ENCODE measurements at regions not wholly inside any gene's neighbourhood (a gene's known extent, or its start where the extent isn't known, plus 50 kb on each side); places are given as distances from the start of the nearest gene placed in this dataset.

- TF ChIP-seq CTCF (IDR thresholded peaks at IDR 0.05; ENCODE audit: low read depth, low read length), result no peak
- Histone ChIP-seq H3K9me3 (ENCODE audit: control insufficient read depth, insufficient read depth, low read length) (no peaks in the 10 kb centered on the region), H3K4me3 (ENCODE audit: low read depth, low read length) (no peak overlapping the region), H3K27me3 (ENCODE audit: control insufficient read depth, insufficient read depth, low read length) (no peaks in the 10 kb centered on the region), H3K27ac (ENCODE audit: low read depth, low read length) (no peak overlapping the region)
- no peak for DNase-seq (ENCODE audit: low read depth, low spot score)
- ChIA-PET CTCF (no interaction called here), POLR2A (no interaction called here)
Observed at GRCh38 chr13:39985071-39985470, 329.6 kb downstream of the COG6 start.

GRCh38 chr13:39988351-39988750 is 332.9 kb downstream of the COG6 start:
- Histone ChIP-seq H3K4me3 (ENCODE audit: low read depth, low read length) (no peak overlapping the region), H3K27me3 (ENCODE audit: control insufficient read depth, insufficient read depth, low read length) (no peaks in the 10 kb centered on the region), H3K9me3 (ENCODE audit: control insufficient read depth, insufficient read depth, low read length) (no peaks in the 10 kb centered on the region), H3K27ac (ENCODE audit: low read depth, low read length) (no peak overlapping the region)
- ChIA-PET CTCF (no interaction called here), POLR2A (no interaction called here)
- TF ChIP-seq CTCF (IDR thresholded peaks at IDR 0.05; ENCODE audit: low read depth, low read length), result no peak
- no peak for DNase-seq (ENCODE audit: low read depth, low spot score)

- ChIA-PET CTCF (interaction anchor here (0.7 kb wide), 1 partner anchor 921 kb away, joined by 5 read pairs; no protein-coding TSS in a partner anchor), POLR2A (no interaction called here)
- Histone ChIP-seq H3K27ac (ENCODE audit: low read depth, low read length) (no peak overlapping the region), H3K9me3 (ENCODE audit: control insufficient read depth, insufficient read depth, low read length) (no peaks in the 10 kb centered on the region), H3K4me3 (ENCODE audit: low read depth, low read length) (no peak overlapping the region), H3K27me3 (ENCODE audit: control insufficient read depth, insufficient read depth, low read length) (no peaks in the 10 kb centered on the region)
- no peak for TF ChIP-seq CTCF (IDR thresholded peaks at IDR 0.05; ENCODE audit: low read depth, low read length)
- no peak for DNase-seq (ENCODE audit: low read depth, low spot score)
Observed at GRCh38 chr13:39998166-39998565, 342.7 kb downstream of the COG6 start.

GRCh38 chr13:40002016-40002415 is 346.6 kb downstream of the COG6 start:
- Histone ChIP-seq H3K9me3 (ENCODE audit: control insufficient read depth, insufficient read depth, low read length) (no peaks in the 10 kb centered on the region), H3K27me3 (ENCODE audit: control insufficient read depth, insufficient read depth, low read length) (no peaks in the 10 kb centered on the region), H3K27ac (ENCODE audit: low read depth, low read length) (no peak overlapping the region), H3K4me3 (ENCODE audit: low read depth, low read length) (no peak overlapping the region)
- no peak for TF ChIP-seq CTCF (IDR thresholded peaks at IDR 0.05; ENCODE audit: low read depth, low read length)
- DNase-seq (ENCODE audit: low read depth, low spot score), result no peak
- CTCF ChIA-PET, result no interaction called here
- POLR2A ChIA-PET, result no interaction called here

GRCh38 chr13:40013554-40013953 is 358.1 kb downstream of the COG6 start:
- POLR2A ChIA-PET, result no interaction called here
- Histone ChIP-seq H3K27me3 (ENCODE audit: control insufficient read depth, insufficient read depth, low read length) (no peaks in the 10 kb centered on the region), H3K4me3 (ENCODE audit: low read depth, low read length) (no peak overlapping the region), H3K27ac (ENCODE audit: low read depth, low read length) (no peak overlapping the region), H3K9me3 (ENCODE audit: control insufficient read depth, insufficient read depth, low read length) (no peaks in the 10 kb centered on the region)
- CTCF ChIA-PET, result no interaction called here
- no peak for TF ChIP-seq CTCF (IDR thresholded peaks at IDR 0.05; ENCODE audit: low read depth, low read length)
- DNase-seq (ENCODE audit: low read depth, low spot score), result no peak

All from AG04450 (cell line).